ENCODE measurements at regions not wholly inside any gene's neighbourhood (a gene's known extent, or its start where the extent isn't known, plus 50 kb on each side); places are given as distances from the start of the nearest gene placed in this dataset.

- no peak for TF ChIP-seq CTCF (IDR thresholded peaks at IDR 0.05; ENCODE audit: low read depth, low read length)
- no peak for TF ChIP-seq POLR2A (IDR thresholded peaks at IDR 0.05; ENCODE audit: extremely low read depth, insufficient read length)
These were observed 253.8 kb downstream of the TNS1 start for GRCh38 chr2:217749008-217749407.

Measured in NB4 (cell line).